Coronary artery (tissue), 2 donors: ENCODE measurements at regions not wholly inside any gene's neighbourhood (a gene's known extent, or its start where the extent isn't known, plus 50 kb on each side); places are given as distances from the start of the nearest gene placed in this dataset.

Experiments used
- DNase-seq: peaks from one replicate; pipeline ENCODE4 v3.0.0-alpha.2; 2017; ENCODE audit warnings: low spot score
- H3K27ac ChIP-seq, 2 donors: fragments of 200-600 bp; sonication (generic); one replicate each; pipeline ENCODE4 v1.5.1; 2016 to 2019
- H3K4me3 ChIP-seq: fragments of 200-600 bp; sonication (generic); 2 replicates; pipeline ENCODE4 v1.5.1; 2016; ENCODE audit warnings: mild to moderate bottlenecking, moderate library complexity
- TF ChIP-seq, protein P1 (sequence below): fragments of 200-600 bp; sonication (generic); IDR thresholded peaks from one replicate; pipeline ENCODE4 v1.5.1; 2019; ENCODE audit warnings: antibody characterized with exemption

GRCh38 chr1:57712846-57713245 is 289.0 kb upstream of the DAB1 start:
- Histone ChIP-seq H3K4me3 (no peak overlapping the region), H3K27ac (no peak overlapping the region)
- DNase-seq = no peak
- TF ChIP-seq, protein P1, sequence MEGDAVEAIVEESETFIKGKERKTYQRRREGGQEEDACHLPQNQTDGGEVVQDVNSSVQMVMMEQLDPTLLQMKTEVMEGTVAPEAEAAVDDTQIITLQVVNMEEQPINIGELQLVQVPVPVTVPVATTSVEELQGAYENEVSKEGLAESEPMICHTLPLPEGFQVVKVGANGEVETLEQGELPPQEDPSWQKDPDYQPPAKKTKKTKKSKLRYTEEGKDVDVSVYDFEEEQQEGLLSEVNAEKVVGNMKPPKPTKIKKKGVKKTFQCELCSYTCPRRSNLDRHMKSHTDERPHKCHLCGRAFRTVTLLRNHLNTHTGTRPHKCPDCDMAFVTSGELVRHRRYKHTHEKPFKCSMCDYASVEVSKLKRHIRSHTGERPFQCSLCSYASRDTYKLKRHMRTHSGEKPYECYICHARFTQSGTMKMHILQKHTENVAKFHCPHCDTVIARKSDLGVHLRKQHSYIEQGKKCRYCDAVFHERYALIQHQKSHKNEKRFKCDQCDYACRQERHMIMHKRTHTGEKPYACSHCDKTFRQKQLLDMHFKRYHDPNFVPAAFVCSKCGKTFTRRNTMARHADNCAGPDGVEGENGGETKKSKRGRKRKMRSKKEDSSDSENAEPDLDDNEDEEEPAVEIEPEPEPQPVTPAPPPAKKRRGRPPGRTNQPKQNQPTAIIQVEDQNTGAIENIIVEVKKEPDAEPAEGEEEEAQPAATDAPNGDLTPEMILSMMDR = no peak

GRCh38 chr1:57711326-57711725 is 287.5 kb upstream of the DAB1 start:
- TF ChIP-seq, protein P1 = no peak
- H3K27ac ChIP-seq = no peak overlapping the region
- no peak for DNase-seq
- H3K4me3 ChIP-seq = no peak overlapping the region

- Histone ChIP-seq H3K27ac (no peak overlapping the region), H3K4me3 (no peak overlapping the region)
- TF ChIP-seq, protein P1 = no peak
- no peak for DNase-seq
Observed at GRCh38 chr1:57707631-57708030, 283.8 kb upstream of the DAB1 start.

GRCh38 chr1:57704811-57705210 is 281.0 kb upstream of the DAB1 start:
- TF ChIP-seq, protein P1 = no peak
- H3K27ac ChIP-seq = no peak overlapping the region
- DNase-seq = no peak
- no peak overlapping the region for H3K4me3 ChIP-seq

DNA sequence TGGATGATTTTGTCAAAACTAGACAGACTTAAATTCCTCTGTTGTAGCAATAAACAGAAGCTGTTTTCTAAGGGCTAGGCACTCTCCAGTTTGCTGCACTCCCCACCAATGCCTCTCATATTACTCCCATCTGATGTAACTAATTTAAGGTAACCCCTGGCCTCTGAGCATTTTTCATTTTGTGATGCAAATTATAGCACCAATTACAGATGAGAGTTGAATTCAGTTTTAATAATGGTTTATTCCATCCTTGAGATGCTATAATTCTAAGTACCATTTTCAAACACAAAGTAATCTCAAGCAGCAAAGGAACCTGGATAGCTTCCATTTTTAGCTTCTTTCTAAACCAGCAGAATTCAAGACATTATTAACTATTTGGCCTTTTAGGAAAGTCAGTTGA is 280.4 kb upstream of the DAB1 start:
- Histone ChIP-seq H3K4me3 (no peak overlapping the region), H3K27ac (no peak overlapping the region)
- TF ChIP-seq, protein P1 = no peak
- DNase-seq = no peak

DNA sequence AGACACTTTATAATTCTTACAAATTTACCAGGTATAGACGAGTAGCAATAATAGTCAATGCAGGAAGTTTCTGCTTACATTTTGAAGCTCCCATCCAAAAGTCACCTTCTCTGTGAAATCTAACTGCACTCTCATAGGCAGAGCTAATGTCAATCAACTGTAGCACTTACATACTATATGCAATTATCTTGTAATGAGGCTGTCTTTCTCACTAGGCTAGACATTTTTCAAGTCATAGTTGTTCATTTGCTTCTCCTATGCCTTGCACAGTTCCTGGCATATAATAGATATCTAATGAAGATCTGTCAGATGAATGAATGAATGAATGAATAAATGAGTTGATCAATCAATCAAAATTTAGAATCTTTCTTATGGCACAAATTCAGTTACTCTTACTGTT is 273.0 kb upstream of the DAB1 start:
- H3K27ac ChIP-seq = no peak overlapping the region
- no peak for DNase-seq
- H3K4me3 ChIP-seq = no peak overlapping the region
- TF ChIP-seq, protein P1 = no peak

DNA sequence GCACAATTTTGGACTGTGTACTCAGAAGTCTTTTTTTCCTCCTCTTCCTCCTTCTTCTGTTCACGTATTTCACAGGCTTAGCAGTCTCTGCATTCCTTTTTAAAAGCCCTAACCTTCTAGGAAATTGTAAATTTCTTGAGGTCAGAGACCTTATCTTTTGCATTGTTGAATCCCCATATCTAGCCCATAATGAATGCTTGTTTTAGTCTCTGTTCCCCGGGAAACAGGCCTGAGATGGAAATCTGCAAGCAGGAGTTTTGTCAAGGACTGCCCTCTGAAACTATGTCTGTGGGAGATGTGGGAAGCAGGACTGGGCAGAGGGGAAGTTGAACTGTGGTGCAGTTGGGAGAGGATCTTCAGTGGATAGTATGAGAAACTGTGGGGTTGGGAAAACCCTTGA is 272.2 kb upstream of the DAB1 start:
- DNase-seq = no peak
- TF ChIP-seq, protein P1 = no peak
- Histone ChIP-seq H3K27ac (no peak overlapping the region), H3K4me3 (no peak overlapping the region)
